HFFc6 (cell line): ENCODE measurements at regions not wholly inside any gene's neighbourhood (a gene's known extent, or its start where the extent isn't known, plus 50 kb on each side); places are given as distances from the start of the nearest gene placed in this dataset.
"Not testable (repeated sequence)": the region's sequence is repeated elsewhere in the genome, so short reads cannot be mapped to it uniquely, and the experiment has no call there.

Experiments used
- DNase-seq: peaks from one replicate; pipeline ENCODE4 v3.0.0-alpha.2; 2018
- H3K27ac Mint-ChIP-seq: 2 replicates; pipeline ENCODE4 v1.8.0; 2020; ENCODE audit warnings: mild to moderate bottlenecking, mixed read lengths
- H3K27me3 Mint-ChIP-seq: 2 replicates; pipeline ENCODE4 v1.8.0; 2021; ENCODE audit warnings: mild to moderate bottlenecking, moderate library complexity, mixed read lengths; ENCODE audit not compliant: insufficient read depth
- H3K36me3 Mint-ChIP-seq: 2 replicates; pipeline ENCODE4 v1.8.0; 2021; ENCODE audit warnings: low read depth, mixed read lengths
- H3K4me1 Mint-ChIP-seq: 2 replicates; pipeline ENCODE4 v1.8.0; 2020; ENCODE audit warnings: low read depth, mixed read lengths
- H3K4me3 Mint-ChIP-seq: 2 replicates; pipeline ENCODE4 v1.8.0; 2020; ENCODE audit warnings: mild to moderate bottlenecking, moderate library complexity, mixed read lengths
- H3K9me3 Mint-ChIP-seq: 2 replicates; pipeline ENCODE4 v1.8.0; 2020; ENCODE audit warnings: mild to moderate bottlenecking, mixed read lengths
- TF ChIP-seq, protein P1 (sequence below): fragments of 200-600 bp; sonication (generic); IDR thresholded peaks from 2 replicates; pipeline ENCODE4 v1.5.0; 2021; ENCODE audit warnings: antibody characterized with exemption, mild to moderate bottlenecking

GRCh38 chr3:35908366-35909232 lies 269.3 kb downstream of the ARPP21 start:
- TF ChIP-seq, protein P1, sequence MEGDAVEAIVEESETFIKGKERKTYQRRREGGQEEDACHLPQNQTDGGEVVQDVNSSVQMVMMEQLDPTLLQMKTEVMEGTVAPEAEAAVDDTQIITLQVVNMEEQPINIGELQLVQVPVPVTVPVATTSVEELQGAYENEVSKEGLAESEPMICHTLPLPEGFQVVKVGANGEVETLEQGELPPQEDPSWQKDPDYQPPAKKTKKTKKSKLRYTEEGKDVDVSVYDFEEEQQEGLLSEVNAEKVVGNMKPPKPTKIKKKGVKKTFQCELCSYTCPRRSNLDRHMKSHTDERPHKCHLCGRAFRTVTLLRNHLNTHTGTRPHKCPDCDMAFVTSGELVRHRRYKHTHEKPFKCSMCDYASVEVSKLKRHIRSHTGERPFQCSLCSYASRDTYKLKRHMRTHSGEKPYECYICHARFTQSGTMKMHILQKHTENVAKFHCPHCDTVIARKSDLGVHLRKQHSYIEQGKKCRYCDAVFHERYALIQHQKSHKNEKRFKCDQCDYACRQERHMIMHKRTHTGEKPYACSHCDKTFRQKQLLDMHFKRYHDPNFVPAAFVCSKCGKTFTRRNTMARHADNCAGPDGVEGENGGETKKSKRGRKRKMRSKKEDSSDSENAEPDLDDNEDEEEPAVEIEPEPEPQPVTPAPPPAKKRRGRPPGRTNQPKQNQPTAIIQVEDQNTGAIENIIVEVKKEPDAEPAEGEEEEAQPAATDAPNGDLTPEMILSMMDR, result peak; percentile 85
- H3K4me1 Mint-ChIP-seq, result no peaks in the 10 kb centered on the region
- no peaks in the 10 kb centered on the region for H3K36me3 Mint-ChIP-seq
- H3K27me3 Mint-ChIP-seq, result peaks cover 1% of the 10 kb centered on the region
- no peak overlapping the region for H3K27ac Mint-ChIP-seq
- no peak overlapping the region for H3K4me3 Mint-ChIP-seq
- H3K9me3 Mint-ChIP-seq, result no peaks in the 10 kb centered on the region
- DNase-seq, result peak; percentile 48

DNA sequence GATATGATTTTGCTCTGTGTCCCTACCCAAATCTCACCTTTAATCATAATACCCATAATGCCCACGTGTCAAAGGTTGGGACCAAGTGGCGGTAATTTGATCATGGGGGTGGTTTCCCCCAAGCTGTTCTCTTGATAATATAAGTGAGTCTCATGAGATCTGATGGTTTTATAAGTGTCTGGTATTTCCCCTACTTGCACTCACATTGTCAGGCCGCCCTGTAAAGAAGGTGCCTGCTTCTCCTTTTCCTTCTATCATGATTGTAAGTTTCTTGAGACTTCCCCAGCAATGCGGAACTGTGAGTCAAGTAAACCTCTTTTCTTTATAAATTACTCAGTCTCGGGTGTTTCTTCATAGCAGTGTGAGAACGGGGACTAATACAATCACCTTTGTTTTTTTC lies 279.8 kb downstream of the ARPP21 start:
- no peak for DNase-seq
- no peaks in the 10 kb centered on the region for H3K36me3 Mint-ChIP-seq
- TF ChIP-seq, protein P1, result no peak
- peaks cover 4% of the 10 kb centered on the region; the same call in 1 of the 2 replicates for H3K4me1 Mint-ChIP-seq
- peaks cover 33% of the 10 kb centered on the region for H3K9me3 Mint-ChIP-seq
- H3K27me3 Mint-ChIP-seq, result no peaks in the 10 kb centered on the region; the same call in 1 of the 2 replicates
- no peak overlapping the region for H3K27ac Mint-ChIP-seq
- H3K4me3 Mint-ChIP-seq, result no peak overlapping the region

DNA sequence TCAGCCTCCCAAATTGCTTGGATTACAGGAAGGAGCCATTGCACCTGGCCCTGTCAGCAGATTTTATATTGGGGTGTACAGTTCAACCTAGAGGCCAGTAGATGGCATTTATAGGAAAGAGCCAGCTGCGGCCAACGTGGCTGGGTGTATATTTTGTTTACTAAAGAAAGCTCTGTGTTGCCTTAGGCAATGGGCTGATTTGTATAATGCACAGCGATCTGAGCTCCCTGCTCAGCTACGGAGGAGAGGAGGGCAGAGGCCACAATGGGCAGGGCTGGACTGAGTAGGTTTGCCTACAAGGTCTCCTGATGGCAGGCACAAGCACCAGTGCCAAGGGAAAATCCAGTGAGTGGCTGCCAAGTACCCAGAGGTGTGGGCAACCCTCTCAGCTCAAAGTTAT lies 282.4 kb downstream of the ARPP21 start:
- DNase-seq, result no peak
- H3K27me3 Mint-ChIP-seq, result no peaks in the 10 kb centered on the region; the same call in 1 of the 2 replicates
- H3K36me3 Mint-ChIP-seq, result no peaks in the 10 kb centered on the region
- H3K4me1 Mint-ChIP-seq, result peaks cover 7% of the 10 kb centered on the region; the same call in 1 of the 2 replicates
- no peak overlapping the region for H3K27ac Mint-ChIP-seq
- TF ChIP-seq, protein P1, result no peak
- H3K4me3 Mint-ChIP-seq, result no peak overlapping the region
- peaks cover 37% of the 10 kb centered on the region for H3K9me3 Mint-ChIP-seq

DNA sequence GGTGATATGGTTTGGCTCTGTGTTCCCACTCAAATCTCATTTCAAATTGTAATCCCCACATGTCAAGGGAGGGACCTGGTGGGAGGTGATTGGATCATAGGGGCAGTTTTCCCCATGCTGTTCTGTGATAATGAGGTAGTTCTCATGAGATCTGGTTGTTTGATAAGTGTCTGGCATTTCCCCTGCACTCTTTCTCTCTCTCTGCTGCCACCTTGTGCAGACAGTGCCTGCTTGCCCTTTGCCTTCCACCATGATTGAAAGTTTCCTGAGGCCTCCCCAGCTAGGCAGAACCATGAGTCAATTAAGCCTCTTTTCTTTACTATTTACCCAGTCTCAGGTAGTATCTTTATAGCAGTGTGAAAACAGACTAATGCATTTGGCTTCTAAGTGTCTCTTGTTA lies 284.7 kb downstream of the ARPP21 start:
- not testable (repeated sequence) for H3K4me3 Mint-ChIP-seq, H3K36me3 Mint-ChIP-seq, H3K27ac Mint-ChIP-seq, H3K27me3 Mint-ChIP-seq
- peaks cover 31% of the 10 kb centered on the region for H3K9me3 Mint-ChIP-seq
- DNase-seq, result peak; percentile 11
- TF ChIP-seq, protein P1, result peak; percentile 55; the same call in 1 of the 2 replicates
- H3K4me1 Mint-ChIP-seq, result peaks cover 14% of the 10 kb centered on the region; the same call in 1 of the 2 replicates

DNA sequence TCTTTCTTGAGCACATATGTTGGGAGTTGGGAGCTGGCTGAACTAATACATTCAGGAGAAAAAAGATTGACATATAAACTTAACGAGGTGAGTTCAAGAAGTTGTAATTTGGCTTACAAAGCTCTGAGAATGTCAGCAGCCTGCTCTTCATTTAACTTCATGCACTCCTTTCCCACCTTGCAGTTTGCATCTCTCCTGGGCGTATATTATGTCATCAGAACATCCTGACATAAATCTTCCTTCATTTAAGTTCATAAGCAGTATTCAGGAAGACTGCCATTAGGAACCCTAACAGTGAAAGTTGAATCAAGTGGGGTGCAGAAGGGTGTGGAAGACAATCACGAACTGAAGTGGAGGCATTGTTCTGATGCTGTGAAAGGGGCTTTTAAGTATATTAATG lies 288.1 kb downstream of the ARPP21 start:
- TF ChIP-seq, protein P1, result no peak
- Mint-ChIP-seq H3K4me3 (no peak overlapping the region), H3K4me1 (peaks cover 35% of the 10 kb centered on the region; the same call in 1 of the 2 replicates), H3K9me3 (peaks cover 14% of the 10 kb centered on the region), H3K27me3 (no peaks in the 10 kb centered on the region), H3K27ac (no peak overlapping the region), H3K36me3 (no peaks in the 10 kb centered on the region)
- DNase-seq, result no peak
